ENCODE measurements at regions not wholly inside any gene's neighbourhood (a gene's known extent, or its start where the extent isn't known, plus 50 kb on each side); places are given as distances from the start of the nearest gene placed in this dataset.

DNA sequence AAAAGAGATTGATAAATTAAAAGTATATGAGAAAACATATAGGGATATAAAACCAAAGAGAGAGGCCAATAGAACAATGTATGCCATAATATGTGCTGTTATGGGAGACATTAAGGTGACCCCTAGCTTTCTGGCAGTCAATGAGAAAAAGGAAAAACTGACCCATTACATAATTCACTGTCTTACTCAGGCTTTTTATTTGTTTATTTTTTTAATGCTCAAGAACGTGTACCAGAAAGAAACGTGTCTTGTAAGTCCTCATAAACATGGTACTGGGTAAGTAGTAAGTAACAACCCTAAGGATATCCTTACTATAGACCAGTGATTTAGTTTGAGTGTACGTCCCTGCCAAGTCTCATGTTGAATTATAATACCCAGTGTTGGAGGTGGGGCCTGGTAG lies 160.8 kb upstream of the PHACTR1 start:
- no peak overlapping the region for H3K27ac Mint-ChIP-seq
- Histone ChIP-seq H3K4me3 (no peak overlapping the region), H3K36me3 (no peaks in the 10 kb centered on the region), H3K9ac (no peak overlapping the region), H4K20me1 (ENCODE audit: low read depth) (no peaks in the 10 kb centered on the region), H3K27ac (no peak overlapping the region), H3K9me3 (ENCODE audit: low read depth) (no peaks in the 10 kb centered on the region), H3K4me2 (no peak overlapping the region), H2AFZ (replicated peaks) (no peak overlapping the region), H3K27me3 (no peaks in the 10 kb centered on the region), H3K79me2 (ENCODE audit: low read depth) (no peaks in the 10 kb centered on the region), H3F3A (ENCODE audit: low read depth) (no peaks in the 10 kb centered on the region), H3K4me1 (no peaks in the 10 kb centered on the region)
- H3K9me3 Mint-ChIP-seq = peaks cover 2% of the 10 kb centered on the region
- no peak for DNase-seq (ENCODE audit: low spot score)
- TF ChIP-seq, protein P1, sequence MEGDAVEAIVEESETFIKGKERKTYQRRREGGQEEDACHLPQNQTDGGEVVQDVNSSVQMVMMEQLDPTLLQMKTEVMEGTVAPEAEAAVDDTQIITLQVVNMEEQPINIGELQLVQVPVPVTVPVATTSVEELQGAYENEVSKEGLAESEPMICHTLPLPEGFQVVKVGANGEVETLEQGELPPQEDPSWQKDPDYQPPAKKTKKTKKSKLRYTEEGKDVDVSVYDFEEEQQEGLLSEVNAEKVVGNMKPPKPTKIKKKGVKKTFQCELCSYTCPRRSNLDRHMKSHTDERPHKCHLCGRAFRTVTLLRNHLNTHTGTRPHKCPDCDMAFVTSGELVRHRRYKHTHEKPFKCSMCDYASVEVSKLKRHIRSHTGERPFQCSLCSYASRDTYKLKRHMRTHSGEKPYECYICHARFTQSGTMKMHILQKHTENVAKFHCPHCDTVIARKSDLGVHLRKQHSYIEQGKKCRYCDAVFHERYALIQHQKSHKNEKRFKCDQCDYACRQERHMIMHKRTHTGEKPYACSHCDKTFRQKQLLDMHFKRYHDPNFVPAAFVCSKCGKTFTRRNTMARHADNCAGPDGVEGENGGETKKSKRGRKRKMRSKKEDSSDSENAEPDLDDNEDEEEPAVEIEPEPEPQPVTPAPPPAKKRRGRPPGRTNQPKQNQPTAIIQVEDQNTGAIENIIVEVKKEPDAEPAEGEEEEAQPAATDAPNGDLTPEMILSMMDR (IDR thresholded peaks at IDR 0.05) = no peak
- TF ChIP-seq EZH2phosphoT487 (IDR thresholded peaks at IDR 0.05) (no peak), EZH2 (IDR thresholded peaks at IDR 0.05) (no peak)
- H3K4me1 Mint-ChIP-seq = peaks cover 4% of the 10 kb centered on the region
- H3K4me3 Mint-ChIP-seq = no peak overlapping the region
- no peaks in the 10 kb centered on the region for H3K36me3 Mint-ChIP-seq
- no peaks in the 10 kb centered on the region for H3K27me3 Mint-ChIP-seq (ENCODE audit: insufficient read depth, low read depth)

DNA sequence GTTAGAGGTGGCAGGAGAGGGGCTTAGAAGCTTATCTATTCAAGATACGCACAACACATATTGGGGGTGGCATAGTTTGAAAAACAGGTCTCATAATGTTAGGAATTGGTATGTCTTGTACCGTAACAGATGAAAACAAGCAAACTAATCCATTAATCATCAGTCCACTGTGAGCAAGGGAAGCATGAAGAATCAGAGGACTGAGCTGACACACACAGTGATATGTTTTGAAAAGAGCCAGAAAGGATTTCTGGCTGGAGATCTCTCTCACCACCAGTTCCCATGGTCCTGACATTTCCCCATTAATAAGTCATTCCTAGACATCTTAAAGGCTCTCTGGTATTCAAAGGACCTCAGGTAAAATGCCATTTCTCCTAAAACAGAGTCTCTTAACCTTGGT lies 158.8 kb upstream of the PHACTR1 start:
- no peaks in the 10 kb centered on the region for H3K9me3 ChIP-seq (ENCODE audit: low read depth)
- no peaks in the 10 kb centered on the region for H4K20me1 ChIP-seq (ENCODE audit: low read depth)
- Mint-ChIP-seq H3K36me3 (no peaks in the 10 kb centered on the region), H3K4me1 (peaks cover 4% of the 10 kb centered on the region), H3K27me3 (ENCODE audit: insufficient read depth, low read depth) (no peaks in the 10 kb centered on the region), H3K27ac (no peak overlapping the region), H3K4me3 (no peak overlapping the region), H3K9me3 (peaks cover 8% of the 10 kb centered on the region)
- H3K4me1 ChIP-seq = no peaks in the 10 kb centered on the region
- H3K9ac ChIP-seq = no peak overlapping the region
- no peak overlapping the region for H3K4me3 ChIP-seq
- DNase-seq (ENCODE audit: low spot score) = no peak
- H3K79me2 ChIP-seq (ENCODE audit: low read depth) = no peaks in the 10 kb centered on the region
- H3F3A ChIP-seq (ENCODE audit: low read depth) = no peaks in the 10 kb centered on the region
- no peaks in the 10 kb centered on the region for H3K27me3 ChIP-seq
- TF ChIP-seq, protein P1 (IDR thresholded peaks at IDR 0.05) = no peak
- TF ChIP-seq EZH2phosphoT487 (IDR thresholded peaks at IDR 0.05) (no peak), EZH2 (IDR thresholded peaks at IDR 0.05) (no peak)
- H3K4me2 ChIP-seq = no peak overlapping the region
- H3K27ac ChIP-seq = no peak overlapping the region
- no peaks in the 10 kb centered on the region for H3K36me3 ChIP-seq
- H2AFZ ChIP-seq (replicated peaks) = no peak overlapping the region

DNA sequence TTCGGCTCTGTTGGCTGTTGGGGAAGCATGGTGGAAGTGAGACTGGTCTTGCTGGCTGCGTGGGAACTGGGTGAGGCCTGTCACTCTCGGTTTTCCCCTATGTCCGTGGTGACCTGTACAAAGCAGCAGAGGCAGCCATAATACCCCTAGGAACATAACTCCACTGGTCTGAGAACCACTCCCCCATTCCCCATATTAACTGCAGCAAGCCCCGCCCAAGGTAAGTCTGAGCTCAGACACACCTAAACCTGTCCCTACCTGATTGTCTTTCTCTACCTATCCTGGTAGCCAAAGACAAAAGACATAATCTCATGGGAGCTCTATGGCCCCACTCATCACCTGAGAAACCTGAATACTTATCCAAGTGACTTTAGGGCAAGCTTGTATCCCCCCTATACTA lies 156.3 kb upstream of the PHACTR1 start:
- no peak overlapping the region for H3K27ac Mint-ChIP-seq
- H3K9me3 Mint-ChIP-seq = peaks cover 8% of the 10 kb centered on the region
- Histone ChIP-seq H3K9me3 (ENCODE audit: low read depth) (no peaks in the 10 kb centered on the region), H2AFZ (replicated peaks) (no peak overlapping the region), H3K36me3 (no peaks in the 10 kb centered on the region), H4K20me1 (ENCODE audit: low read depth) (no peaks in the 10 kb centered on the region), H3K4me3 (no peak overlapping the region), H3K27ac (no peak overlapping the region), H3K27me3 (no peaks in the 10 kb centered on the region), H3K4me2 (no peak overlapping the region), H3K9ac (no peak overlapping the region), H3F3A (ENCODE audit: low read depth) (no peaks in the 10 kb centered on the region), H3K4me1 (no peaks in the 10 kb centered on the region), H3K79me2 (ENCODE audit: low read depth) (no peaks in the 10 kb centered on the region)
- no peak for TF ChIP-seq EZH2phosphoT487 (IDR thresholded peaks at IDR 0.05)
- TF ChIP-seq, protein P1 (IDR thresholded peaks at IDR 0.05) = no peak
- no peak for TF ChIP-seq EZH2 (IDR thresholded peaks at IDR 0.05)
- H3K27me3 Mint-ChIP-seq (ENCODE audit: insufficient read depth, low read depth) = no peaks in the 10 kb centered on the region
- peaks cover 4% of the 10 kb centered on the region for H3K4me1 Mint-ChIP-seq
- H3K36me3 Mint-ChIP-seq = no peaks in the 10 kb centered on the region
- no peak for DNase-seq (ENCODE audit: low spot score)
- no peak overlapping the region for H3K4me3 Mint-ChIP-seq
